GM21526 (cell line): ENCODE measurements at regions not wholly inside any gene's neighbourhood (a gene's known extent, or its start where the extent isn't known, plus 50 kb on each side); places are given as distances from the start of the nearest gene placed in this dataset.
"Not testable (repeated sequence)": the region's sequence is repeated elsewhere in the genome, so short reads cannot be mapped to it uniquely, and the experiment has no call there.

Experiments used
- ATAC-seq: cut with Tn5 transposase; IDR thresholded peaks from one replicate; pipeline ENCODE4 v1.9.1; 2021; ENCODE audit warnings: moderate library complexity; ENCODE audit not compliant: unreplicated experiment, low FRiP score

GRCh38 chr9:108430655-108431054, 425.1 kb downstream of the ACTL7B start:
- ATAC-seq = no peak

- ATAC-seq = no peak
Observed at GRCh38 chr9:108427751-108428150, 428.0 kb downstream of the ACTL7B start.

GRCh38 chr9:108426421-108426940, 429.3 kb downstream of the ACTL7B start:
- ATAC-seq = not testable (repeated sequence)

- no peak for ATAC-seq
Observed at GRCh38 chr9:108423433-108423832, 432.4 kb downstream of the ACTL7B start.

- no peak for ATAC-seq
Observed at GRCh38 chr9:108419379-108419778, 436.4 kb downstream of the ACTL7B start.

GRCh38 chr9:108417726-108418125, 438.1 kb downstream of the ACTL7B start:
- no peak for ATAC-seq

GRCh38 chr9:108417312-108417711, 438.5 kb downstream of the ACTL7B start:
- ATAC-seq = no peak

GRCh38 chr9:108416324-108416723, 439.5 kb downstream of the ACTL7B start:
- ATAC-seq = no peak

GRCh38 chr9:108413809-108414208, 442.0 kb downstream of the ACTL7B start:
- no peak for ATAC-seq

- ATAC-seq = no peak
Observed at GRCh38 chr9:108412755-108413154, 443.0 kb downstream of the ACTL7B start.

GRCh38 chr9:108411632-108412031, 444.2 kb downstream of the ACTL7B start:
- ATAC-seq = no peak

- ATAC-seq = no peak
Observed at GRCh38 chr9:108410161-108410560, 445.6 kb downstream of the ACTL7B start.

GRCh38 chr9:108400297-108400696, 455.5 kb downstream of the ACTL7B start:
- no peak for ATAC-seq

- no peak for ATAC-seq
Observed at GRCh38 chr9:108399851-108400250, 455.9 kb downstream of the ACTL7B start.

GRCh38 chr9:108397286-108397685, 458.5 kb downstream of the ACTL7B start:
- ATAC-seq = no peak

- no peak for ATAC-seq
Observed at GRCh38 chr9:108396611-108397010, 459.2 kb downstream of the ACTL7B start.

- no peak for ATAC-seq
Observed at GRCh38 chr9:108396193-108396592, 459.6 kb downstream of the ACTL7B start.

- no peak for ATAC-seq
Observed at GRCh38 chr9:108395421-108395820, 460.4 kb downstream of the ACTL7B start.

GRCh38 chr9:108394726-108395125, 461.1 kb downstream of the ACTL7B start:
- ATAC-seq = no peak

GRCh38 chr9:108393481-108394001, 462.2 kb downstream of the ACTL7B start:
- not testable (repeated sequence) for ATAC-seq

GRCh38 chr9:108392877-108393276, 462.9 kb downstream of the ACTL7B start:
- ATAC-seq = no peak

- no peak for ATAC-seq
Observed at GRCh38 chr9:108389056-108389455, 466.7 kb downstream of the ACTL7B start.

GRCh38 chr9:108386859-108387384, 468.9 kb downstream of the ACTL7B start:
- ATAC-seq = no peak
